ENCODE measurements at regions not wholly inside any gene's neighbourhood (a gene's known extent, or its start where the extent isn't known, plus 50 kb on each side); places are given as distances from the start of the nearest gene placed in this dataset.
A peak's percentile ranks its signal among the peaks of the same experiment; 100 is the strongest.

- H3K4me1 ChIP-seq (replicated peaks in 1 of 2): no peaks in the 10 kb centered on the region
- TF ChIP-seq POLR2A (IDR thresholded peaks at IDR 0.05) (no peak), CTCF (IDR thresholded peaks at IDR 0.05) (no peak)
- H3K36me3 ChIP-seq (replicated peaks in 1 of 2): no peaks in the 10 kb centered on the region
- intact Hi-C loops (cut with DNase I): no loop called here
- H3K9me3 ChIP-seq (replicated peaks in 1 of 3): no peaks in the 10 kb centered on the region
- H3K4me3 ChIP-seq: no peak overlapping the region
- H3K27me3 ChIP-seq: no peaks in the 10 kb centered on the region
- no peak overlapping the region for H3K27ac ChIP-seq
- DNase-seq: peak in 1 of 7 donors; percentile 1
- 43 to 59% methylated on average over 4 of the region's 4 CpGs; no CpG with 5 or more reads in 2 of the 4 donors for WGBS, 4 donors
Observed at GRCh38 chrY:7468951-7469745, 557.6 kb upstream of the AMELY start.

GRCh38 chrY:7467796-7468520, 556.4 kb upstream of the AMELY start:
- 79 to 82% methylated on average over 3 of the region's 3 CpGs; no CpG with 5 or more reads in 2 of the 4 donors for WGBS, 4 donors
- intact Hi-C loops (cut with DNase I): no loop called here
- no peak for TF ChIP-seq CTCF (IDR thresholded peaks at IDR 0.05)
- no peak for TF ChIP-seq POLR2A (IDR thresholded peaks at IDR 0.05)
- Histone ChIP-seq H3K9me3 (replicated peaks in 1 of 3) (no peaks in the 10 kb centered on the region), H3K4me3 (no peak overlapping the region), H3K27ac (no peak overlapping the region), H3K36me3 (replicated peaks in 1 of 2) (no peaks in the 10 kb centered on the region), H3K27me3 (no peaks in the 10 kb centered on the region), H3K4me1 (replicated peaks in 1 of 2) (no peaks in the 10 kb centered on the region)
- no peak for DNase-seq

GRCh38 chrY:7465185-7465621, 553.7 kb upstream of the AMELY start:
- 6 to 20% methylated on average over 2 to 6 of the region's 6 CpGs; no CpG with 5 or more reads in 2 of the 4 donors for WGBS, 4 donors
- Histone ChIP-seq H3K36me3 (replicated peaks in 1 of 2) (no peaks in the 10 kb centered on the region), H3K4me1 (replicated peaks in 1 of 2) (no peaks in the 10 kb centered on the region), H3K9me3 (replicated peaks in 1 of 3) (no peaks in the 10 kb centered on the region), H3K4me3 (no peak overlapping the region), H3K27ac (peak overlapping the region in 1 of 5 donors; percentile 22), H3K27me3 (no peaks in the 10 kb centered on the region)
- intact Hi-C loops (cut with DNase I): no loop called here
- no peak for TF ChIP-seq POLR2A (IDR thresholded peaks at IDR 0.05)
- no peak for TF ChIP-seq CTCF (IDR thresholded peaks at IDR 0.05)
- DNase-seq: peak in 2 of 7 donors; percentile 63 to 74

- Histone ChIP-seq H3K9me3 (replicated peaks in 1 of 3) (no peaks in the 10 kb centered on the region), H3K4me3 (no peak overlapping the region), H3K36me3 (replicated peaks in 1 of 2) (no peaks in the 10 kb centered on the region), H3K4me1 (replicated peaks in 1 of 2) (no peaks in the 10 kb centered on the region), H3K27ac (peak overlapping the region in 1 of 5 donors; percentile 22), H3K27me3 (no peaks in the 10 kb centered on the region)
- peak in 1 of 7 donors; percentile 2 for DNase-seq
- intact Hi-C loops (cut with DNase I): no loop called here
- 39 to 70% methylated on average over 2 of the region's 2 CpGs; no CpG with 5 or more reads in 2 of the 4 donors for WGBS, 4 donors
- no peak for TF ChIP-seq CTCF (IDR thresholded peaks at IDR 0.05)
- no peak for TF ChIP-seq POLR2A (IDR thresholded peaks at IDR 0.05)
Observed at GRCh38 chrY:7464742-7465141, 553.2 kb upstream of the AMELY start.

All from adrenal gland (tissue), 9 donors.